GM18868 (cell line): ENCODE measurements at regions not wholly inside any gene's neighbourhood (a gene's known extent, or its start where the extent isn't known, plus 50 kb on each side); places are given as distances from the start of the nearest gene placed in this dataset.
"Not testable (repeated sequence)": the region's sequence is repeated elsewhere in the genome, so short reads cannot be mapped to it uniquely, and the experiment has no call there.

Experiments
- ATAC-seq: cut with Tn5 transposase; IDR thresholded peaks from one replicate; pipeline ENCODE4 v1.9.1; 2021; ENCODE audit warnings: mild to moderate bottlenecking, moderate library complexity; ENCODE audit not compliant: unreplicated experiment

DNA sequence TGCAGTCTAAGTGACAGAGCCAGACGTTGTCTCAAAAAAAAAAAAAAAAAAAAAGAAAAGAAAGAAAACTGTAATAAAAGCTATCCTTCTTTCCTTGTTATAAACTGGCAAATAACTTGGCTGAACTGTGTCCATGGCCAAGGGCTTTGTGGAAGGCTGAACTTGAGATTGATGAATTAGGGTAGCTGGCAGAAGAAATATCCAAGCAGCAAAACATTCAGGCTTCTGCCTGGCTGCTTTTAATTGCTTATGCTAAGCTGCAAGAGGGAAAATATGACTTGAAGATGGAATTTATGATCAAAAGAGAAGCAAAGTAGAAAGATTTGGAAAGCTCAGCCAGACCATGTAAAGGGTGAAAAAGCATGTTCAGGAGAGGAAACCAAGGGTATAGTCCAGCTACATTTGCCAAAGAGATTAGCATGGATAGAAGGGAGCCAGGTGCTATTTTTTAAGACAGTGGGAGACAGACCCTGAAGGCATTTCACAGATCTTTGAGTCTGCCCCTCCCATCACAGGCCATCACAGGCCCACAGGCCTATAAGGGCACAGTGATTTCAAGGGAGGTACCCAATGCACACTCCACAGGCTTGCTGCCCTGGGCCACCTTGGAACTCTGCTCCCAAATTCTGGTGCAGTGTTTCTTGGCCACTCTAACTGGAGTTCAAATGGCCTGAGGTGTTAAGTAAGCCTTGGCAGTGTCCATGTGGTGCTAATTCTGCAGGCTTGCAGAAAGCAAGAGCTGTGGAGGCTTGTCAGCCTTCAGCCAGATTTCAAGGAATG is 226.0 kb downstream of the AEBP2 start:
- ATAC-seq = no peak

- ATAC-seq = no peak
Measured at GRCh38 chr12:19666070-19666469, 226.8 kb downstream of the AEBP2 start.

DNA sequence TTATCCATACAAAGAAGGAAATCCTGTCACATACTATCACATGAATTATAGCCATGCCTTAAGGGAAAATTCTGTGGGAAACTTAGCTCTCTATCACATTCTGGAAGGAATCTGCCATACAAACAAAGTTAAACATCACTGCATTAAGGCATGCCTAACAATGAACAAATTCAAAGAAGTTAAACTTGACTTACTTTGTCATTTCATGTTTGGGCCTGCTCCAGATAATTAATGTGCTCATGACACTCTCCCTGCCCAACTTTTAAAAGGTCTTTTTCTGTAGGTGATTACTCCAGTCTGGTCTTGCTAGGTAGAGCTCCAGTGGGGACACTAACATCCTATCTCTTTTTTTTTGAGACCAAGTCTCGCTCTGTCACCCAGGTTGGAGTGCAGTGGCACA is 230.5 kb downstream of the AEBP2 start:
- ATAC-seq = no peak

GRCh38 chr12:19671695-19672094 is 232.4 kb downstream of the AEBP2 start:
- no peak for ATAC-seq

DNA sequence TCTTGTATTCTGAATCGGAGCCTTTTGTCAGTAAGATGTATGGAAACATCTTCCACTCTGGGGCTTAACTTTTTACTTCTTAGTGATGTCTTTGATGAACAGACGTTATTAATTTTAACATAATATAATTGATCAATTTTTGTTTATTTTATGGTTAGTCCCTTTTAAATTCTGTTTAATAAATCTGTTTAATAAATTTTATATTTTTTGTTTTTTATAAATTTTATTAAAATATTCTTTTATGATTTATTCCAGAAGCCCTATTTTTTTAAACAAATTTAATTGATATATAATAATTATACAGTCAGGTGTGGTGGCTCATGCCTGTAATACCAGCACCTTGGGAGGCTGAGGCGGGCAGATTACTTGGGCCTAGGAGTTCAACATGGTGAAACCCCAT is 235.1 kb downstream of the AEBP2 start:
- no peak for ATAC-seq

DNA sequence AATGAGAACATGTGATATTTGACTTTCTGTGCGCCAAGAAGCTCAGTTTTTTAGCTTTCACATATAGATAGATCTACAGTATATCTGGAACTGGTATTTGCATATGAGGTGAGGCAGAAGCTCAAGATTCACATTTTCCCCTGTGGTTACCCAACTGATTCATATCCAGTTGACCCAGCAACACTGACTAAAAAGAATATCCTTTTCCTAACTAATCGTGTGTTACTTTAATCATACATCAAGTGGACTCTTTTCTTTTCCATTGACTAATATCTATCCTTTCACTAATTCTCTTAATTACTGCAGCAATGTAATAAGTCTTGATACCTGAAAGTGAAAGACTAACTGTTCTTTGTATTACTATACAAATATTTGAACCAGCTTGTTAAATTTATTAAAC is 236.1 kb downstream of the AEBP2 start:
- peak; percentile 95 for ATAC-seq

- ATAC-seq = not testable (repeated sequence)
Measured at GRCh38 chr12:19678501-19678900, 239.2 kb downstream of the AEBP2 start.

DNA sequence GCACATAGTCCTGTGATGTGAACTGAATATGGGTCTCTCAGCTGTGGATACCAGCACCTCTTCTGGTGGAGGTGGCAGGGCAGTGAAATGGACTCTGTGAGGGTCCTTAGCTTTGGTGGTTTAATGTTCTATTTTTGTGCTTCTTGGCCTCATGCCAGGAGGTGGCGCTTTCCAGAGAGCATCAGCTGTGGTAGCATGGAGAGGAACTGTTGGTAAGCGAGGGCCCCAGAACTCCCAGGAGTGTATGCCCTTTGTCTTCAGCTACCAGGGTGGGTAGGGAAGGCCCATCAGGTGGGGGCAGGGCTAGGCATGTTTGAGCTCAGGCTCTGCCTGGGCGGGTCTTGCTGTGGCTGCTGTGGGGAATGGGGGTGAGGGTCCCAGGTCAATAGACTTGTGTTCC is 241.7 kb downstream of the AEBP2 start:
- no peak for ATAC-seq

- ATAC-seq = no peak
Measured at GRCh38 chr12:19683178-19683927, 244.1 kb downstream of the AEBP2 start.

DNA sequence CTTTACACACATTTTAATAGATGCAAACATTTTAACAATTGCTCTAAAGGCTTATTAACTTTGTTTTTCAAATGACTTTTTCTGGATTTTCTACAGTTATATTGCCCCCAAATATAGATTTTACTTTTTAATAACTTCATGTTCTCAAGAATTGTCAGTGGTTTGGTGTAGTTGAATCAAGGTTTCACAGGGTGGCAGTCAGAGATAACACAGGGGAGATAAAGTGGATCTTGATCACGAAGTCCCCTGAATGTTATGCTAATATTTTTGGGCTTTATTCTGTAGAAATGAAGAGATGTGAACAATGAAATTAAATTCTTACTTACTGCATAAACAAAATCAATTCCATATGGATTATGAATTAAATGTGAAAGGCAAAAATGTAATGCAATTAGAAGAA is 248.1 kb downstream of the AEBP2 start:
- ATAC-seq = no peak

- ATAC-seq = no peak
Measured at GRCh38 chr12:19688532-19688931, 249.2 kb downstream of the AEBP2 start.

DNA sequence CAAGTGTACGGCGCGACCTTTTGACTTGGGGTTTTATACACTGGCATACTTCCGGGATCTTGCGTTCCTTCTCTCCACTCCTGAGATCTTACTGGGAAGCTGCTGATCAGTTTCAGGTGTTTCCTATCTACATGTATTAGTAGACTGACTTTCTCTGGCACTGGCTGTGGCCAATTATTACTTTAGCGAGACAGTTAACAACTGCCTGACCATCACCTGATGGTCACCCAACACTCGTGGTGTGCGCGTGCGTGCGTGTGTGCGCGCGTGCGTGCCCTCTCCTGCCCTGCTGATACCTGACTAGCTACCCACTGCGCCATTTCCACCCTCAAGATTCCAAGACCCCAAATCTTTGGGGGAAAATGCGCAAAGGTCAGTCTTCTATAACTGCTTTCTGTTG is 249.9 kb downstream of the AEBP2 start:
- no peak for ATAC-seq

DNA sequence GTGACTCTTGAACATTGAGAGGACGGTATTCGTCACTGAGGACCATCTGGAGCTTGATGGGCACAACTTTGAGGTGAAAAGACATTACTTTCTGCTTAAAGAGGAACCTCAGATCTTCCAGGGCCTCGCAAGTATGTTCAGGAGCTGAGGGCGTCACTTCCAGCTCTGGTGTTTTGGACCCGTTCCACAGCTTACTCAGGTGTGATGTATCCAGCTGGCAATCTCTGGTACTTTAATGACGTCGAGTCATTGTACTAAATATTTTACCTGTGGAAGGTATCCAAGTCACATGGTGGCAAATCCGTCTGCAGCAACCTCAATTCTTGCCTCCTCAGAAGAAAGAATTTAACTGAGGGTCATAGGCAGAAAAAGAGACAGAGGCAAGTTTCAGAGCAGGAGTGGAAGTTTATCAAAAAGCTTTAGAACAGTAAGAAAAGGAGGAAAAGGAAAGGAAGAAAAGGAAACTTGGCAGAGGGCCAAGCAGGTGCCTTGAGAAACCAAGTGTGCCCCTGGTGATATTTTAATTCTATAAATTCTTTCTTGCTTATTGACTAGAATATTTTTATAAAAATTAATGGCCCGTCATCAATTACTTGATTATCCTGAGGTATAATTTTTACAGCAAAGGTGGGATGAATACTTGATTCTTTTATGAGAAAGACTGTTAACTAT is 250.6 kb downstream of the AEBP2 start:
- no peak for ATAC-seq

DNA sequence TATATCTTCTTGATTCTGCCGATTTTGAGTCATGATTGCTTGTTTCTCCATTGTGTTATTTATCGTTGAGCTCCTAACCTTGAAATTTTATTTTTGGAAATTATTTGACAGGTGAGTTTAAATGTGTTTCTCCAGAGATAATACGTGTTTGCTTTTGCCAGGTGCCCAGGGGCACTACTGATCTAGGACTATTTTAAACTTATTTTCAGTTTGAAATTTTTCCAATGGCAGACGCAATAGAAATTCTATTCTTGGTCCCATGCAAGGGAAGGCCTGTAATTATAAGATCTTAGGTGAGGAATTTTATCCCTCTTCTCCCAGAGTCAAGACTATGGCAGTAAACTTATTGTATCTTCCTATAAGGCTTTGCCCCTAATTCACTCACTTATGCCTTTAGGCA is 252.8 kb downstream of the AEBP2 start:
- ATAC-seq = no peak

DNA sequence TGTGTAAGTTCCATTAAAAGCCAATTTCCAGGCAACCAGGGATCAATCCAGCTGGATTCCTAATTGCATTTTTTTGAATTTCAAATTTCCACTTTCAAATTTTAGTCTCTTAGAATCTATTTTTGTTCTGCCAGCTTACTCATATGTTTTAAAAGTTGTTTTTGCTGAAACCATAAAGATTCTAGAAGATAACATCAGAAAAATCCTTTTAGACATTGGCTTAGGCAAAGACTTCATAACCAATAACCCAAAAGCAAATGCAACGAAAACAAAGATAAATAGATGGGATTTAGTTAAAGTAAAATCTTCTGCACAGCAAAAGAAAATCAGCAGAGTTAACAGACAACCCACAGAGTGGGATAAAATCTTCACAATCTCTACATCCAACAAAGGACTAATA is 253.3 kb downstream of the AEBP2 start:
- no peak for ATAC-seq

DNA sequence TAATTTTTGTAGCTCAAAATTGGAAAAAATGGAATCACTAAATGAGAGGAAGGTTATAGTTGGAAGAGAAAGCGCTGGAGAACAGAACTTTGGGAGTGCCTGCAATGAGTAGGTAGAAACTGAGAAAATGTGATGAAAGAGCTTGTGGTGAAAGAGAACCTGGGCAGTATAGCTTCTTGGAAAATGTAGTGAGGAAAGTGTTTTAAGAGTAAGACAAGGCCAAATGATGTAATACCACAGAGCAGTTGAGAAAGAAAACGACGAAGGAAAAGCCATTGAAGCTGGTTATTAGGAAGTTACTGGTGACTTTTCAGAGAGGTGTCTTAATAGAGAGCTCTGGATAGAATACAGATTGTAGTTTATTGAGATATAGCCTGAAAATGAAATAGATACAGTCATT is 255.3 kb downstream of the AEBP2 start:
- no peak for ATAC-seq

GRCh38 chr12:19695244-19696098 is 256.2 kb downstream of the AEBP2 start:
- ATAC-seq = no peak

DNA sequence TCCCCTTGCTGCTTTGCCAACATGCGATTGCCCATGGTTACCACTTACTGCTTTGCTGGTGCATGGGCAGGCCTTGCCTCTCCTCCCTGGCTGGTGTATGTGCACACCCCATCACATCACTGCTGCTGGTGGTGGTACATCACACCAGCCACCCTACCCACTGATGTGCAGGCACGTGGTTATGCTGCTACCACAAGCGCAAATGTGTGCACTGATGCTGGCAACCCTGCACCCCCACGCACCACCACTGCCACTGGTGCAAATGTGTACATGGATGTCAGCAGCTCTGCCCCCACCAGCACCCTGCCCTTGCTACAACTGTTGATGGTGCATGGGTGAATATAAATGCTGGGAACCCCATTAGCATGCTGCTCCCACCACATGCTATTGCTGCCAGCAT is 261.7 kb downstream of the AEBP2 start:
- no peak for ATAC-seq

- no peak for ATAC-seq
Measured at GRCh38 chr12:19704966-19705365, 265.7 kb downstream of the AEBP2 start.

GRCh38 chr12:19706936-19707335 is 267.6 kb downstream of the AEBP2 start:
- no peak for ATAC-seq

- no peak for ATAC-seq
Measured at GRCh38 chr12:19707948-19708409, 268.7 kb downstream of the AEBP2 start.
